SHP77 treated with DMSO at 0.1 percent for 48 hours (cell line): ENCODE measurements at regions not wholly inside any gene's neighbourhood (a gene's known extent, or its start where the extent isn't known, plus 50 kb on each side); places are given as distances from the start of the nearest gene placed in this dataset.
"Not testable (repeated sequence)": the region's sequence is repeated elsewhere in the genome, so short reads cannot be mapped to it uniquely, and the experiment has no call there.

Experiments
- DNase-seq: peaks from one replicate; lab custom pipeline; 2025; lab: John Stamatoyannopoulos, UW

DNA sequence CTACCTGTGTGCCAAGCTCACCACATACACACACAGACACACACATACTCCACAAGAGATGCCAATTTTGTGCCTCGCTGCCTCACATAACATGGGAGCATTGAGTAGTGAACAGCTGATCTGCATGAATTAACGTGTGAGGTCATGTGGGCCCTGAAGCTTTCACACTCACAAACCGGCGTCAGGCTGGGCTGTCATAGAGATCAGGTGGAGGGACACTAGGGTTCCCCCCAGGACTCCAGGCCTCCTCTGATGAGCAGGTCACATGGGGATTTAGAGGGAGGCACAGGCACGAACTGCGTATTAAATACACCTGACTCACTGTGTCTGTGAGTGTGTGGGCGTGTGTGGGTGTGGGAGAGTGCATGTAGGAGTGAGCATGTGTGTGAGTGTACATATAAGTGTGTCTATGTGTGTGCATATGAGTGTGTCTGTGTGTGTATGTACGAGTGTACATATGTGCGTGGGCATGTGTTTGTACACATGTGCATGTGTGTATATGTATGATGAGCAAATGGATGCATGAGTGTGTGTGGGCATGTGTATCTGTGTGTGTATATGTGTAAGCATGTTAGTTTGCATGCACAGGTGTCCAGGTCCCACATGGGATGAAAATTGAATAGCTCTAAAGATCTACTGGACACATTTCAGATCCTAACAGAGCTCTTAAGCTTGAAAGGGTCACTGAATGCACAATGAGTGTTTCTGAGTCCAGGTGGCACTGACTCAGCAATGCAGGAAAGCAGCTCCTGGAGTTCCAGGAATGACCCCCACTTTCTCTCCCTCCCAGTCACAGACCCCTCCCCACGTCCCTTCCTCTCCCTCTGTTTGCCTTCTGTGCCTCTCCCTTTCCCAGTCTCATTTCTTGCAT, 336.6 kb downstream of the PREX1 start:
- DNase-seq, result no peak

DNA sequence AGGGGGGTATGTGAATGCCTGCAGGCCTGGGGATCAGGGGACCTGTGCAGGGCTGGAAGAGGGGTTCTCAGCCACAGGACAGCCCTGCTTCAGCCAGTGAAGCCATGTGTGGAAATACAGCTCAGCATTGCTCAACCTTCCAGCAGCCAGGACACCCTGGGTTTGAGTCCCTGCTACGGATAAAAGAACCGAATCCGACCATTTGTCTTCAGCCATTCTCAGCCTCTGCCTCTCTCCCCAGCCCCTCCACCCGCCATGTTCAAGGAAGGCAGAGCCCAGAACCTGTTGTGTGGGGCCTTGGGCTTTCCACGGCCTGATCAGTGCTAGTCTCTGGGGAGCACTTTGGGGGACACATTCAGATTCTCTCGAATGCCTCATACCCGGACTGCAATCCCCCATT, 337.5 kb downstream of the PREX1 start:
- not testable (repeated sequence) for DNase-seq

DNA sequence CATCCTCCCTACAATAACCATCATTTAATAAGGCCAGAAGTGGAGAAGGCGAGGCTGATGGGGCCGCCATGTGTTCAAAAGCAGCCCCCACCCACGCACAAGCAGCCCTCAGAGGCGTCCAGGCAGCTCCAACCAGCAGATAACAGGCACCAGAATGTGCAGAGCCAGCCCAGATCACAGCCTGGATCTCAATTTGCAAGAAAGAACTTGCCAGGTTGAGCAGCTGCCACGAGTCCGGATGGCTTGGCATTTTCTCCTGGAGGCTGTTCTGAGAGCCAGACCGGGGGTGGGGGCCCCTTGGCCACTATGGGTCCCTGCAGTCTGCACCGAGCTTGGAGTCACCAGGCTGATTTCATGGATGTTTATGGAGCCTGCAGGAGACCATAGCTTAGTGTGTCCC, 338.1 kb downstream of the PREX1 start:
- DNase-seq, result no peak

DNA sequence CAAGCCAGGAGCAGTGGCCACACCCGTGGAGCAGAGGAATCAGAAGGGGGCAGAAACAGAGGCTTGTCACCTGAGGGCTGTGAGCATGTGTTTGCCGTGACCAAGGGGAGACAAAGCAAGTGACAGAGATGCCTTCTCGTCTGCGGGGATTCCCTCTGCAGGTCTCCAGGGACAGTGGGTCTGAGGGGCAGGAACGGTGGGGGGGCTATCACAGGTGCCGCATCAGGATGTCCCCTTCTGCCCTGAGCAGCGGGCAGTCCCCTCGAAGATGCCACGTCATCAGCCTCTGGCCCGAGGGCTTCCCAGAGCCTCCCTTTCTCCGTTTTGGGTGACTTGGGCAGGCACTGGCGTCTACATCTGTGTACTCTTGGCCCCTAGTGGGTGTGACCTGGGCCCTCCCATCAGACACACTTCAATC, 338.7 kb downstream of the PREX1 start:
- DNase-seq, result no peak

DNA sequence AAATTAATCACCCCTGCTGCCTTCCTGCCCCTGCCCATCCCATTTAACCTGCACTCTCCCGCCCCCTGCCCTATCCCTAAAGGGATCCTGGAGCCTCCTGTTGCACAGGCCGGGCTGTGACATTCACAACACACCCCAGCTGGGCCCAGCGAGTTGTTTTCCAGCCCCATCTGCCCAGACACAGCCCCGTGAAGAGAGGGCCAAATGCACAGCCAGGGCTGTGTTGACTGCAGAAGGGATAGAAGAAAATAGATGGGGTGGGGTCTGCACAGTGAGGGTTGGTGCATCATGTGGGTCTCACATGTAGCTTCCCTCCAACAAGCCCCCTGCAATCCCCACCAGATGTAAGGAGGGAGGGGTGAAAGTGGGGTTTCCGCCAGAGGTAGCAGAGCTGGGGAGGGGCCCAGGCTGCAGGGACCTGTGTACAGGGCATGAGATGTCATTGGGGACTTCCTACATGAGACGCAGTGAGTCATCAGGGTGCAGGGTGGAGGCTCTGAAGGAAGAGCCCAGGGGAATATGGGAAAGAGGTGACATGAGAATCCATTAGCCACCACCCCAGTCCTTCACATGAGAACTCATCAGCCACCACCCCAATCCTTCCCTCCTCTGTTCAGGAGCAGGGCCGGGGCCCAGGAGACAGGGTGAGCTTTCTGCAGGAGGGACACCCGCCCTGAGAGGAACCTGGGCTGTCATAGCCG, 339.3 kb downstream of the PREX1 start:
- not testable (repeated sequence) for DNase-seq

DNA sequence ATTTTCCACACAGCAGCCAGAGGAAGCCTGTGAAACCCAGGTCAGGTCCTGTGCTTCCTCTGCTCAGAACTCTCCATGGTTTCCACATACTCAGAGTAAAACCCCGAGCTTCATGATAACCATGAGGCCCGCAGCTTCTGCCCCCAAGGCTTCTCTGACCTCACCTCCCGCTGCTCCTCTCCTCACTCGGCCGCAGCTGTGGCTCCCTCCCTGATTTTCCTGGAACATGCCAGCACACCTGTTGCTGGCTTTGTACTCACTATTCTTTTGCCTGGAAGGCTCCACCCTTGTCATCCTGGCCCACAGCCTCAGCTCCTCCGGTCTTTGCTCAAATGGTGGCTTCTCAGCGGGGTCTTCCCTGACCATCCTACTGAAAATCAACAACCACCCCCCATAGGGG, 341.7 kb downstream of the PREX1 start:
- no peak for DNase-seq

DNA sequence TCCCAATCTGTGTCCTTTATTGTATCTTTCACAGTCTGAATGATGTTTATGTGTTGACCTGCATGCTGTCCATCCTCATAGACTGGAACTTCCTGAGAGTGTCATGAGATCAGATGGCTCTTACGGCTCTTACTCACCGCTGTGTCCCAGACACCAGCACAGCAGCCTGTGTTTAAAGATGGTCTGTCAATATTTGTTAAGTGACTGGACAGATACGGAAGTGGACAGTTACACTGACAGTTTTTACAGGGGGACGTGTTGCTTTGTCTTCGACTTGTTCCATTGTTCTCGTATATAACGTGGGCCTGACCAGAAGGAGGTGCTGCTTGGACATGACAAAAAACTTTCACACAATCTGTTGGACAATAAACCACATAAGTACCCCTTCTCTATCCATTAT, 342.6 kb downstream of the PREX1 start:
- DNase-seq, result not testable (repeated sequence)

DNA sequence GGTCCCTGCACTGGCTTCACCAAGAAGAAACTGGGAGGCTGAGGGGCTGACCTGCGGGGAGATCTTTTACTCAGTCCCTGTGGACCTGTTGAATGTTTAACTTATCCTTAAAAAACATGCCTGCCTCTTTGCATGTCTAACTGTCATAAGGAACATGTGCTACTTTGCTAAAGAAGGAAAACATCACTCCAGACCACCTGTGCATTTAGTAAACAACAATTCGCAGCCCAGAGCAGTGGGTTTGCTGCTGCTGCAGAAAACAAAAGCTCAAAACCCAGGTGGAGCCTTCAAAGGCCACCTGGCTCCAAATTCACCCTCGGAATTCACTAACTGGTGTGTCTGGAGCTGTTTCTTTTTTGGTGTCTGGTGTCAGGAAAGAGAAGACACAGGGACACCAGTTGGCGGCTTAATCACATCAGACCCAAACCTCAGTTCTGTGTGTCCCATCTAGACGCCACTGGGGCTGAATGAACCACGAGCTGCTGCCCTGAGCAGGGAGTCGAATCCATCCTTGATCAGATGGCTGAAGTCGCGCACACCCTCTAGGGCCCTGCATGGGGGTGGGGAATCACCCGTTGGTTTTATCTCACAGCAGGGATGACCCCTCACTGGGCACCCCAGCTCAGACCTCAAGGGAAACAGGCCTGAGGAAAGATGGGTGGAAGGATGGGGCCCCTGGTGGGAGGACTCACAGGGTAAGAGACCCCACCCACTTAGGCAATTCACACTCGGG, 344.3 kb downstream of the PREX1 start:
- DNase-seq, result no peak

DNA sequence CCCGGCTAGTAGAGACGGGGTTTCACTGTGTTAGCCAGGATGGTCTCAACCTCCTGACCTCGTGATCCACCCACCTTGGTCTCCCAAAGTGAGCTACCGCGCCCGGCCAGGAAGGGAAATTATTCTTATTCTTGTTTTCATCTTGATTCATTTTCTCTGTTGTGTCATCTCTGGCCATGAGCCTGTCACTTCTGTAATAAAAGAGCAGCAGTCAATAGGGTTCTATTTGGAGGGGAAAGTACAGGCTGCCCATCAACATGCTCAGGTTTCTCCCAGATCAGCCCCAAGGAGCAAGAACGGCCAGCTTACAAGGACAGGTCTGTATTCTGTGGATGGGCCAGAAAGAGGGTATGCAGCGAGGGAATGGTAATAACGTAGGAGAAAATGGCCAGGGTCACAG, 345.0 kb downstream of the PREX1 start:
- DNase-seq, result no peak

DNA sequence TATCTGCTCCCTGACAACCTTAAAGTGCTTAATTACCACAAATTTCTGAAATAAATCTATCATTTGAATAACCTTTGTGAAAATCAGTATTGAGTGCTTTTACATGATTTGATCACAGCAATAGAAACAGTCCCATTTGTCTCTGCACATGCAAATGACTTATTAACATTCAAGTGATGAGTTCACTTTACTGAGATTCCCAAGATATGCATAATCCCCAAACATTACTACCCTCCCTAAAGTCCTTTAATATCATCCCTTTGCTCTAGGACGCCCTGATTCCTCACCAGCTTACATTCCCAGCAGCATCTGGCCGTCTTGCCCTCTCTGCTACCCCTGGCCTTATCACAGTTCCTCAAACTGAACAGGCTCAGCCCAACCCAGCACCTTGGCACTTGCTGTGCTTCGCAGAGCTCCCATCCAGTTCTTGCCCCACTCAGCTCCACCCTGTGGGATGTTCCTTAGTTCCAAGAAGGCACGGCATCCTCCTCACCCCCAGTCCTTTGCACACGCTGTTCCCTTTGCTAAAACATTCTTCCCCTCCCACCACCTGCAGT, 347.5 kb downstream of the PREX1 start:
- no peak for DNase-seq

DNA sequence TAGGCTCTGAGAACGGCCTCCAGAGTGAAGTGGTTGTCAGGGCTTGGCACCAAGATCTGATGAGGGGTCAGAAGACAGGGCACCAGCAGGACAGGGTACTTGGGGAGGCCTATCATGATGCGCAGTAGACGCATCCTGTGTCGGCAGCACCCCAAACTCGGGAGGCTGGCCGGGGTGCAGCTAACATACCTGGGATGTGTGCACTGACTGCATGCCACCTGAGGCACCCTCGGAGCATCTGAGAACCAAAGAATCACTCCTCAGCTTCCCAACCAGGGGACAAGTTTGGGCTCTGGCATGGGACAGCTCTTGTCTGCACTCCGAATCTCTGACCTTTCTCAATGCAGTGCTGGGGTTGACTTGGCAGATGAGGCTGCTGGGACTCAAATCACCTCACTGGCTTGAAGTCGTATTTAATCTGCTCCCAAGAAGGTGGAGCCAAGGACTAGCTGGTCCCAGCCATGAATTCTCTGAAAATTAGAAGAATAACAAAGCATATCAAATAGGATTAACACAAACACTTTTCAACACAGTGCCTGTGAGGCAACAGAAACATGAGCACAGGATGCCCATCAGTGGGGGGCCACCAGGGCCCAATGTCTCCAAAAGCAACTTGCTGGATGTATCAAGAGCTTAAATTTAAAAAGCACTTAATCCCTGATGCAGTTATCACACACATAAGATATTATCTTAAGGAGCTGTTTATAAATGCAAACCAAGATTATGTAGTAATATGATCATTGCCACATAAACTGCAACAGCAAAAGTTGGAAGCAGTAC, 348.8 kb downstream of the PREX1 start:
- no peak for DNase-seq

DNA sequence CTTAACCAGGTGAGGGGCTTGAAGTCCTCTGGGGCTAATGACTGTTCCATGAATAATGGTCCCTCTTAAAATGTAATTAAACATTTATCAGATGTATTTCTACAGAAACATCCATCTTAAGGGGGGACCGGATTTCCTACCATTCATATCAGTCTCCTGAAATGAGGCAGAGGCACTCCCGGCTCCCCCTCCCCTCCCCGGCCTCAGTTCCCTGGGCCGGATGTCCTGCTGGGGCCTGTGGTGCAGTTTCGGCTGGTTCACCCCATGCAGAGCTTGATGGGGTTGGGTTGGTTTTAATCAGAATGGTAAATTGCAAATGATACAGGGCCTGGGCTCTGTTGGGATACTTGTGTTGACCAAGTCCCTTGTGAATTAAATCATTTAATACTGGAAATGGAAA, 349.4 kb downstream of the PREX1 start:
- DNase-seq, result no peak

DNA sequence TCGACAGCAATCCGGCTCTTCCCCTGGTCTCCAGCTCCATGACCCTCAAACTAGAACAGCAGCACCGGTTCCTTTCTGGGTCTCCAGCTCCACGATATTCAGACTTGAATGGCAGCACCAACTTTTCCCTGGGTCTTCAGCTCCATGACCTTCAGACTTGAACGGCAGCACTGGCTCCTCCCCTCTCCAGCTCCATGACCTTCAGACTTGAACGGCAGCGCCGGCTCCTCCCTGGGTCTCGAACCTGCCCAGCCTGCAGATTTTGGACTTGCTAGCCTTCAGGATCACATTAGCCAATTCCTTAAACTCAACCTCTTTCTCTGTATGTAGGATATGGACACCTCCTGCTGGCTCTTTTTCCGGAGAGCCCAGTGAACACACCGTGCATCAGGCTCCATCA, 350.9 kb downstream of the PREX1 start:
- DNase-seq, result no peak

DNA sequence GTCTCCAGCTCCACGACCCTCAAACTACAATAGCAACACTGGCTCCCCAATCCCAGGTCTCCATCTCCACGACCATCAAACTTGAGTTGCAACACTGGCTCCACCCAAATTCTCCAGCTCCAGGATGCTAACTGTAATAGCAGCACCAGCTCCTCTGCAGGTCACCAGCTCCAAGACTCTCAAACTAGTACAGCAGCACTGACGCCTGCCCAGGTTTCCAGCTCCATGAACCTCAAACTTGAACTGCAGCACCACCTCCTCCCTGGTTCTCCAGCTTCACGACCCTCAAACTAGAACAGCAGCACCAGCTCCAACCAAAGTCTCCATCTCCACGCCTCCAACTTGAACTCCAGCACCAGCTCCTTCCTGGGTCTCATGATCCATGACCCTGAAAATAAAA, 353.8 kb downstream of the PREX1 start:
- DNase-seq, result no peak

DNA sequence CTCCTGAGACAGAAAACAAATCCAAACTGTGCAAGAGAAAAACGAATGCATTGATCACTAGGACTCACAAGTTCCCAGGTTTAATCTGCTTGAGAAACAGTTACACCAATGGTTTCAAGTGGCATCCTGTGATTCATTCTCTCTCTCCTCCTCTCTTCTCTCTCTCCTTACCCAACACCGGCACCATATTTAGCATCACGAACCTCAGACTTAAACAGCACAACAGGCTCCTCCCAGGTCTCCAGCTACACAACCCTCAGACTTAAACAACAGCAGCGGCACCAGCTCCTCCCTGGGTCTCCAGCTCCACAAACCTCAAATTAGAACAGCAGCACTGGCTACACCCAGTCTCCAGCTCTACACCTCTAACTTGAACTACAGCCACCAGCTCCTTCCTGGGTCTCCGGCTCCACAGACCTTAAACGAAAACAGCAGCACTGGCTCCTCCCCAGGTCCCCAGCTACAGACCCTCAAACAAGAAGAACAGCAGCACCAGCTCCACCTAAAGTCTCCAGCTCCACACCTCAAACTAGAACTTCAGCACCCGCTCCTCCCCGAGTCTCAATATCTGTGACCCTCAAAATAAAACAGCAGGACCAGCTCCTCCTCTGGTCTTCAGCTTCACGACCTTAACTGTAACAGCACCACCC, 355.9 kb downstream of the PREX1 start:
- DNase-seq, result no peak

DNA sequence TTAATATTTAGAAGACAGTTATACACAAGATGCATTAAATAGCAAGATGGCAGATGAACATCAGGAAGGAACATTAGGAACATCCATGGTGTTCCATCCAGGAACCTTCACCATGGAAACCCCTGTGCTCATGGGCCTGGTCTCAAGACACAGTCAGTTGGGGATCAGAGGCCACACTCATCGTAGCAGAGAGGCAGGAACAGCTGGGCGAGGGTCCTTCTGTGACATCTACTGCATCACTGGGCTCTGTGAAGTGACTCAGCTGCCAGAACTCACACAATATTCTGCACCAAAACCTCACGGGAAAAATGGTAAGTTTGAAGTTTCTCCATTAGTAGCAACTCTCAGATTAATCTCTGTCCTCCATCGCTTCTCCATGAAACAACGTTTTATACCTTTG, 356.6 kb downstream of the PREX1 start:
- DNase-seq, result no peak

DNA sequence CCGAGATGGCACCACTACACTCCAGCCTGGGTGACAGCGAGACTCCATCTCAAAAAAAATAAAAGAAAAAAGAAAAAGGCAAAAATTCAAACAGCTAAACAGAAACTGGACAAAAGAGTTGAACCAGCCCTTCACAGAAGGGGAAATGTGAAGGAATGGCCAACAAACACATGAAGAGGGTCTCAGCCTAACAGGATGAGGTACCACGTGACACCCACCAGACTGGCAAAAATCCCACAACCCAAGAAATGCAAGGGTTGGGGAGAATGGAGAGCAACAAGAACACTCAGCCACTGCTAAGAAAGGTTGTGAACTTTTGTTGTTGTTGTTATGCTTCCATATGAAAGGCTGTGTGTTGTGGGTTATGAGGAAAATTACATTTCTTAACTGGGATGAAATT, 357.7 kb downstream of the PREX1 start:
- no peak for DNase-seq

DNA sequence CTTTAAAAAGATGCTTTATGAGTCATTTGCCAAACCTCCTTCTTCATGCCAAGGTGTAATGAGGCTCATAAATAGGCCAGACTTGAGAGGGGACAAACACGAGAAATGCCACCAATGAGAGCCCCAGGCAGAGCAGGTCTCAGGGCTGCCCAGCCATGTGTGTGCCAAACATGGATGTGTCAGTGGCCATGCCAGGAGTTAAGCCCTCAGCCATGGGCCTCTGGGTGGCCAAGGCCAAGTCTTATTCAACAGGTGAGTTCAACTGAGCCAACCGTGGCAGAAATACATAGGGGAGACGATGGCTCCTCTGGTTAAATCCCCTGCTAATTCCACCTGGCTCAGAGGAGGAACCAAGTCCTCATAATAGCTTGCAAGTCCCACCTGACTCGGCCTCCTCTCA, 358.8 kb downstream of the PREX1 start:
- no peak for DNase-seq

DNA sequence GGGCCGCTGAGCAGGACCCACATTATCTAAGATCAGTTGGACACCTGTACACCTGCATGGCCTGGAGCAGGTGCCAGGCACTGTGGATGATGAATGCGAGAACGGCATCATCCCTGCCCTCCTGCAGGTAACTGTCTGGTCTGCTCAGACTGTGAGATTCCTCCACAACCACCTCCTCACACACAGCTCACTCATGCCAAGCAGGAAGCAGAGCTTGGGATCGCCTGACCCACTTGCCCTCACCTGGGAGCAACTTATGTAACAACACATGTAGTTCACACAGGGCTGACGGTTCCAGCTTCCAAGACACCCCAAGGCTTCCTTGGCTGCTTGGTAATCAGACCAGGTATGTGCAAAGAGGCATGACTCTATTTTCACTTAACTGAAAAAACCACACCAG, 359.2 kb downstream of the PREX1 start:
- no peak for DNase-seq

DNA sequence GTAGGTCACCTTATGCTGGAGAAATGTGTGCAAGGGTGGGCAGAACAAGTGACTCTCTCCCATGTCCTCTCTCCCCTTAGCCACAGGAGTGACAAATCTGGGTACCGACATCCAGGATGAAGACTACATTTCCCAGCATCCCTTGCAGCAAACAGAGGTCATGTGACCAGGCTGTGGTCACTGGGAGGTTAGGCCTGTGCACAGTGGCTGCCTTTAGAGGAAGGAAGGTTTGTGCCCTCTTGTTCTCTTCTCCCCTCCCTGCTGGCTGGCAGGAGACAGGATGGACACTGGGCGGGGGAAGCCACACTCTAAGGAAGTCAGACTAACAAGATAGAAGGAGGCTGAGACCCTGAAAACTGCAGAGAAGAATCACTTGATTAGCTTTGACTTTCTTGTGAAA, 360.2 kb downstream of the PREX1 start:
- no peak for DNase-seq

DNA sequence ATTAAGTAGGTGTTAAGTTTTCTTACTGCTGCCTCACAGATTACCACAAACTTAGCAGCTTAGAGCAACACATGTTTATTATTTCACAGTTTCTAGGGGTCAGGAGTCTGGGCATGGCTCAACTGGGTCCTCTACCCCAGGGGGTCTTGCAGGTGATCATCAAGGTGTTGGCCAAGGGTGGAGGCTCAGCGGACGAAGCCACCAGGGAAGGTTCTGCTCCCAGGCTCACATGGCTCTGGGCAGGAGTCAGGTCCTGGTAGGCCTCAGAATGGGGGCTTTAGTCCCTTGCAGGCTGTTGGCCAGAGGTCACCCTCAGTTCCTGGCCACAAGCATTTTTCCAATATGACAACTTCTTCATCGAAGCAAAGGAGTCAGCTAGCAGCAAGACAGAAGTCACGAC, 362.5 kb downstream of the PREX1 start:
- DNase-seq, result no peak
